GM21619 (cell line): ENCODE measurements at regions not wholly inside any gene's neighbourhood (a gene's known extent, or its start where the extent isn't known, plus 50 kb on each side); places are given as distances from the start of the nearest gene placed in this dataset.

Experiments
- ATAC-seq: cut with Tn5 transposase; IDR thresholded peaks from one replicate; pipeline ENCODE4 v1.9.1; 2021; ENCODE audit not compliant: unreplicated experiment

DNA sequence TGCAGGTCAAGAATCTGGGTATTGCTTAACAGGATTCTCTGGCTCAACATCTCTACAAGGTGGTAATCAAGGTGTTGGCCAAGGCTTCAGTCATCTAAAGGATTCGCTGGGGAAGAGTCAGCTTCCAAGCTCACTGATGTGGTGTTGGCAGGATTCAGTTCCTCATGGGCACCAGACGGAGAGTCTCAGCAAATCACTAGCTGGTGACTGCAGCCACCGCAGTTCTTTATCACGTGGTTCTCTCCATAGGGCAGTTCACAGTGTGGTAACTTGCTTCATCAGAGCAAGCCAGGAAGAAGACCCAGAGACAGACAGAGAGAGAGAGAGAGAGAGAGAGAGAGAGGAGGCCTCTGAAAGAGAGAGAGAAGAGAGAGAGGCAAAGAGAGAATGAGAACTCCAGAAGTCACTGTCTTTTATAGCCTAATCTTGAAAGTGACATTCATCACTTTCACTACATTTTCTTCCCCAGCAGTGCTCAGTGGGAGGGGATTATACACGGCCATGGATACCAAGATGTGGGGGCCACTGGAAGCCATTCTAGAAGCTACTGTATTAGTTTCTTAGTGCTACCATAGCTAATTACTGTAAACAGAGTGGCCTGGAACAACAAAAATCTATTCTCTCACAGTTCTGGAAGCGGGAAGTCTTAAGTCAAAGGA is 109.2 kb upstream of the SMIM23 start:
- no peak for ATAC-seq

- no peak for ATAC-seq
Measured at GRCh38 chr5:171678646-171679045, 107.0 kb upstream of the SMIM23 start.

DNA sequence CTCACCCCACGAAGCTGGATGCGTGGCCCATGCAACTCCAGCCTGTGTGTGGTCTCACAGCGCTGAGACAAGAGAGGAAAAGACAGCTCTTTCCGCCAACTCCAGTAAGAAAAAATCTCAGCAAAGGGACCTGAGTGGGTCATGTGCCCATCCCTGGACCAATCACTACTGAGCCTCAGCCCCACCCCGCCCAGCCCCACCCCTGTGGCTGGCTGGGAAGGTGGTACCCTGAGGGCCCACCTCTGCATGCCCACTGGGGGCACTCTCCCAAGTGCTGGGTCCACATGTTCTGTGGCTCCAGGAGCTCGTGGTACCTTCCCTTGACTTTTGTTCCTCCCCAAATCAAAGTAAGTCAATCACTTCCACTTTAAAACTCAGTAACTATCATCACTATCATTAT is 105.1 kb upstream of the SMIM23 start:
- ATAC-seq = no peak

DNA sequence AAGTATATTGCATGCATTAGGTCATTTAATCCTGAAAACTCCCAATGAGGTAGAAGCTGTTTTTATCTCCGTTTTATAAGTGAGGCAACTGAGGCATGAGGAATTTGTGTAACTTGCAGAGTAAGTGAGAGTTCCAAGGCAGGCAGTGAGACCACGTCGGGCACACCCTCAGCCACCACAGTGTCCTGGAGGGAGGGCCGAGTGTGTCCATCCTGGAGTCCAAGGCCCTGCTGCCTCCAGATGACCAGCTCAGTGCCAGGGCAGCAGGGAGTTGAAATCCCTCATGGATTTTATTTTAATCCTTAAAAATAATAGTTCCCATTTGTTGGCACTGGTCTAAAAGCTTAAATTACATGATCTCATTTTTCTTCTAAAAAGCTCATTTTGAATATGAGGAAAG is 104.6 kb upstream of the SMIM23 start:
- ATAC-seq = no peak

DNA sequence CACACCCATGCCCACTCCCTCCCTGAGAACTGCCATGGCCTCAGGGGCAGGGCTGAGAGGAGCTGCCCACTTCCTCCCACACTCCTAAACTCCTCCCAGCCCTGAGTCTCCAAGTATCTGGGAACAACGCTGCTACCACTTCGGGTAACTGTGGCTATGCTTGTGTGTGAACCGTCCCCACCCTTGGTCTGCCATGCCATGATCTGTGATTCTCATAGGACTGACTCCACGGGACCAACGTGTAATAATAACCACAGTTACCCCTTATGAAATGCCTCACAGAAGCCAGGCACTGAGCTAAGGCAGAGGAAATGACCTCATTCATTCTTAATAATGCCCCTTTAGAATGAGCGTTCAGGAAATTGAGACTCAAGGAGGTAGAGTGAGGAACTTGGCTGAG is 103.9 kb upstream of the SMIM23 start:
- ATAC-seq = no peak

DNA sequence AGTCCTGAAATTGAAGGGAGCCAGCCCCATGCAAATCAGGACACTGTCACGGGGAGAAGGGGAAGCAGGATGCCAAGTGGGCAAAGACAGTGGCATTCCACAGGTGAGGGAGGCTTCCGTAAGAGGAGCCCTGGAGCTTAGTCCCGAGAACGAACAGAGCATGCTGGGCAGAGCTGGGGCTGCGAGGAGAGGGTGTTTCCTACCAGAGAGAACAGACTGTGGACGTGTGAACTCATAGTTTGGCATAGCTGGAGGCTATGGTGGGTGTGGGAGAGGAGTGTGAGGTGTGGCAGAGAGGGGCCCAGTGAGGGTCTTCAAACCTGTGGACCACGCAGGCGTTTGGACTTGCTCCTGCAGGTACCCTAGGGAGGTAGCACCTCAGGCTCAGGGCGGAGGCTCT is 102.8 kb upstream of the SMIM23 start:
- no peak for ATAC-seq

- ATAC-seq = no peak
Measured at GRCh38 chr5:171684169-171684568, 101.4 kb upstream of the SMIM23 start.

DNA sequence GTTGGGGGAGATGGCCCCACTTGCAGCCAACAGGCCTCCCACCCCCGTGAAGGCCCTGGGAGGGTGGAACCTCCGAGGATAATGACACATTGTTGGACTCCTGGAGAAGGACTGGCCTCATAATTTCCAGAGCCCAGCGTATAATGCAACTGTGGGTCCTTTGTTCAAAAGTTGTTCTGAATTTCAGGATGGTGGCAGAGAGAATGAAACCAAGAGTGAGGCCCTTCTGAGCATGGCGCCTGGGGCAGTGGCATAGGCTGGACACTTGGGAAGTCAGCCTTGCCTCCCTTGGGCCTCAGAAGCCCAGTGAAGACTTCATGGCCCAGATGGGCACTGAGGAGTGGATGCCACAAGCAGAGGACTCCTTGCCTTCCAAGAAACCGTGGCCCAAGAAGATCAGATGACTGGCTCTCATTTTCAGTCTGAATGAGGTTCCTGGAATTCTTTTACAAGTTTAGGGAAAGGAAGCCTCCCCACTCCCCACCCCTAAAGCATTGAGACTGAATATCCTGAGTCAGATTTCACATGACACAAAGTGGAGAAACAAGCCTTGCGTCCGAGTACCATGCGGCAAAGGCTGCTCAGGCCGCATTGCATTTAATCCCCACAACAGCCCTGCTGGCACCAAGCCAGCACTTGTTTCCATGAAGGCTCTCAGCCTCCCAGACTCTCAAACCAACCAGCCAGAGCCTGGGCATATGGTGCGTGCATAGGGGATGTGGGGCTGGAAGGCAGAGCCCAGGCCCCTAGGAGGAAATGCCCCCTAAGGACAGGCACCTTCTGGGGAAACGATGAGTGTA is 96.7 kb upstream of the SMIM23 start:
- no peak for ATAC-seq

- ATAC-seq = no peak
Measured at GRCh38 chr5:171689853-171690417, 95.7 kb upstream of the SMIM23 start.

DNA sequence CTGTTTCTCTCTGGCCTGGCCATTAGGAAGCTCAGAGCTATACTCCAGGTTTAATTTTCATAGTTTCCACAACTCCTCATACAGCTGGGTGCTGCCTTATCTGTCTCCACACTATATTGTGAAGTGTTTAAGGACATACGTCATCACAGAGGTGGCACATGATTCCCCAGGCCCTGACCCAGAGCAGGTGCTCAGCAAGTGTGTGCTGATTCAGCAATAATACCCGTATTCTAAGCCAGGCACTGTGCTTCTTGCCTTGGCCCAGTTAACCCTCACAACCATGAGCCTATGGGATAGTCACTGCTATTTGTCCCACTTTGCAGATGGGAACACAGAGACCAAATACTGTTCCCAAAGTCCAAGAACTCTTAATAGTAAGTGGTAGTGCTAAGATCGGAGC is 93.5 kb upstream of the SMIM23 start:
- no peak for ATAC-seq

GRCh38 chr5:171692936-171693335 is 92.7 kb upstream of the SMIM23 start:
- ATAC-seq = no peak

GRCh38 chr5:171693412-171693811 is 92.2 kb upstream of the SMIM23 start:
- ATAC-seq = no peak

DNA sequence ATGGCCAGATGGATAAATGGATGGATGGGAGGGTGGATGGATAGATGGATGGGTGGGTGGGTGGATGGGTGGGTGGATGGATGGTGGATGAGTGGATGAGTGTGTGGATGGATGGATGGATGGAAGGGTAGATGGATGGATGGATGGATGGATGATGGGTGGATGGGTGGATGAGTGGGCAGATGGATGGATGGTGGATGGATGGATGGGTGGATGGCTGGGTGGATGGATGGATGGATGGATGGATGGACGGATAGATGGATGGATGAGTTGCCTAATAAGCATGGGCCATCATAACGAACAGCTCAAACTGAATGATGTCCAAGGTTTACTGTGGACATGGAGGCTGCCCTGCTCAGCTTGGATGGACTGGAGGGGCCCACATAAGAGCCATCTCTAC is 89.8 kb upstream of the SMIM23 start:
- ATAC-seq = no peak

- no peak for ATAC-seq
Measured at GRCh38 chr5:171697221-171698102, 88.2 kb upstream of the SMIM23 start.

DNA sequence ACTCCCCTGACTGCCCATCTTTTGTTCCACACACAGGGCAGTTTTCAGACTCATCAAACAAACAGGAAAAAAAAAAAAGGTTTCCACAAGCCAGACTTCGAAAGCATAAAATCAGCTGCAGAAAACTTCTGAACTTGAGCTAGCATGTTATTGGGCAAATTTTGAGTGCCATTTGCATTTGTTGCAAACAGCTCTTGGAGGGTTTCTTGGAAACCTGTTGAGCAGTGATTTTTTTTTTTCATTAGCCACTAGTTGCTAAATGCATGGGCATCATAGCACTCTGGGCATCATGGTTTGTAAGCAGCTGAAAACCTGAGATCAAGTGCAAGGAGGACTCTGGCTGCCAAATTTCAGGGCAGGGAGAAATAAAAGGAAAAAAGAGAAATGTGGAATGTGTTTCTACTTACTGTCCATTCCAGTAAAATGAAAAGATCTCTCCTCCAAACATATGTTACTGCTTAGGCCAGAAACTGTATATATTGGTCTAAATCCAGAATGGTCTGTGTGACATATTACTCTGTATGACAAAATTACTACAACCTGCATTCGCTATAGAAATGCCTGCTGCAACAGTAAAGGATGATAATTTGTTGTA is 85.2 kb upstream of the SMIM23 start:
- no peak for ATAC-seq

DNA sequence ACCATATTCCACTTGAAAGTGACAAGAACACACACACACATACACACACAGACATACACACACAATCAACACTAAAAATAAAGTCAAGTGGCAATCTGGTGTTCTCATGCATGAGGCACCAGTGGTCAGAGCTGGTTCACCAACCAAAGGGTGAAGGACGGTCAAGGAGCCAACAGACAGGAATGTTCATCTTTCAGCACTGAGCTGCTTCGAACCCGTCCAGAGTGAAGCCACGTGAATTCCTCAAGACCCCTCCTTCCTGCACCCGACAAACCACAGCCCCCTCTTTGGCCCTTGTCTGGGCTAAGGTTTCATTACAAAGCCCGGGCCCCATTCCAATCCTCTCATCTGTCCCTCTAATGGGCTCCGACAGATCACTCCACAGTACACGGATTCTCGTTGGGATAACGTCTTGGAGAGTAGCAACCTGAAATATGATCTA is 84.5 kb upstream of the SMIM23 start:
- ATAC-seq = no peak

DNA sequence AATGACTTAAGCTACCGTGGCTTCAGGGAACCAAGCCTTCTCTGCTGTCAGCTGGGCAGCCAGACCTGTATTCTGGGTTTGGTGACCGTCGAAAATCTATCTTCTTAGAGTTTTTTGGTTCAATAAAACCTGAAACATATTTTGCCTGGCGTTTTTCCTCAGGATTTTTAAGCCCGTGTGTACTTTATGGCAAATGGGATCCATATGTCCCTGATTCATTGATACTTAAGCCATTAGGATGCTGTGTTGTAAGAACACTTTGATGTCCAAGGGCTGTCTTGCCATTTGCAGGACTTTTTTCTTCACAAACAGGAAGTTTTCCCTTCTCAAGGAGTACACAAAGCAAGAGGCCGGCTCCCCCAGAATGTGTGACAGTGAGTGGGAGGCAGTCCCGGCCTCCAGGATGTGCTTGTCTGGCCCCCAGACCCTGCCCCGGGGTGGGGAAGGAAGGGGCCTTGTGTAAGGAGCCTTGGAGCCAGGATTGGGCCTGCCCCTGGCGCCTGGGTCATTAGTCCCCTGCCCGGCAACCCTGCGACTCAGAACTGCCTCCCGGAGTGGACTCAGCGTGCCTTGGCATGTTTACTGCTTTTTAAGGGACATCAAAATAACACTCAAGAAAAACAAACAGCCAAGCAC is 83.4 kb upstream of the SMIM23 start:
- ATAC-seq = no peak

DNA sequence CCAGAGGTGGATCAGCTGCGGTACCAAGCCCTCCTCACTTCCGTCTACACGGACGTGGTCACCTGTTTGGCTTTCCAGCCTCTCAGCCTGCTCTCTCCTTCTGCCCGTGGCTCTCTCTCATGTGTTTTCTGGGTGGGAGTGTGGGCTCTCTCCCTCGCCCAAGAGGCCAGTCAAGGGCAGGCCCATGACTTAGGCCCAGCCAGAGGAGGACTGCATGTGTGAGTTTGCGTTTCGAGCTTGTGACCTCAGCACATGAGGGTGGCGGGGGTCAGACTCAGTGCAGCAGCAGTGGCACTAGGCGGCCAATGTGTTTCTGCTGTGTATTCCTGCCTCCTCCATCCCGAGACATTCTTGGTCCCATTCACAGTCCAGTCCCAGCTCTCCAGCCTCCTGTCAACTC is 82.5 kb upstream of the SMIM23 start:
- ATAC-seq = no peak

DNA sequence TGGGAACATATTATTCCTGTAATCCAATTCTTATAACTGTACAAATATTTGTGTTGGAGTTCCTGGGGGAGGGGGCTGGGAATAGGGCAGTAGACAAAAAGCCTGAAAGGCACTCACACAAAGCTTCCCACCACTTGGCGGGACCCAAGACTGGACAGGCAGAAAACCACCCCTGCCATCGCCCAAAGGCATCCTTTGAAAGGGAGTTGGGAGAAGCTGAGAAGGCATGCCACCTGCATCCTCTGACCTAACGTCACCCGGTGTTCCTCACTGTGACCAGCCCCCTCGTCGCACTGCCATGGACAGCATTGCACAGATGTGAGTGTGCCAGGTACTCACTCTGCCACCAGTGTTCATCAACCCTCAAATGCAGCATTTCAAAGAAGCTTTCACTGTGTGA is 80.6 kb upstream of the SMIM23 start:
- ATAC-seq = no peak

DNA sequence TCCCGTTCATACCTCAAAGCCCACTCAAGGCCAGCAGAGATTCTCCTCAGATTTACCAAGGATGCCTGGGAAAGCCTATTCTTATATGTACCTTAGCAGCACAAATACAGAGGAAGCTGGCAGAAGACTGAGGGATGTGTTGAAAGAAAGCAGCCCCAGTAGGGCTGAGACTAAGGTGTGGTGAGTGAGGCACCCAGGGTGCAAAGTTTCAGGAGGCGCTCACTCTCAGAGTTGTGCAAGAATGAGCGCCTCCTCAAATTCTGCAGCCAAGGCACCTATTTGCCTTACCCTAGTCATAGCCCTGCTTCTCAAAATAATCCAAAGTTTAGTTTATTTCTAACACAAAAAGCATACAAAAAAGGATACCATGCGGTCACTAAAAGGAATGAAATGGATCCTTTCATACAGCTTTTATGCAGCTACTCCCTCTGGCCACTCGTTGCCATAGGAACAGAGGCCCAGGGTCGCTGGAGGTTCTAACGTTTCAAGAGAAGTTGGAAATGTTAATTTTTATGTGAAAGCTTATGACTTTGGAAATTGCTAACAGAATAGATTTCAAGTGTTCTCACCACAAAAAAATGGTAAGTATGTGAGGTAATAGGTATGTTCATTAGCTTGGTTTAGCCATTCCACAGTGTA is 79.7 kb upstream of the SMIM23 start:
- no peak for ATAC-seq
